D721Med (cell line): ENCODE measurements at regions not wholly inside any gene's neighbourhood (a gene's known extent, or its start where the extent isn't known, plus 50 kb on each side); places are given as distances from the start of the nearest gene placed in this dataset.

Experiments
- DNase-seq: peaks from one replicate; pipeline ENCODE4 v3.0.0; 2011; ENCODE audit warnings: low spot score; ENCODE audit not compliant: insufficient read length
- FAIRE-seq: peaks from 2 replicates; lab custom pipeline; 2011; peaks lifted over from hg19 to GRCh38; lab: Jason Lieb, UNC
- CTCF ChIP-seq: IDR thresholded peaks from 2 replicates; pipeline ENCODE4 v1.5.1; 2012; ENCODE audit warnings: mild to moderate bottlenecking, control low read depth; ENCODE audit not compliant: insufficient read depth; ENCODE audit errors: missing control alignments

GRCh38 chrX:121298499-121298898 is 251.1 kb downstream of the GLUD2 start:
- FAIRE-seq (no peak), DNase-seq (no peak)
- TF ChIP-seq CTCF = no peak

- no peak for DNase-seq
- no peak for FAIRE-seq
- TF ChIP-seq CTCF = no peak
Observed at GRCh38 chrX:121301356-121301755, 253.9 kb downstream of the GLUD2 start.

- FAIRE-seq = no peak
- DNase-seq = no peak
- TF ChIP-seq CTCF = no peak
Observed at GRCh38 chrX:121301822-121302221, 254.4 kb downstream of the GLUD2 start.

GRCh38 chrX:121307449-121307848 is 260.0 kb downstream of the GLUD2 start:
- TF ChIP-seq CTCF = no peak
- FAIRE-seq (no peak), DNase-seq (no peak)

- no peak for FAIRE-seq
- peak; percentile 40 for TF ChIP-seq CTCF
- no peak for DNase-seq
Observed at GRCh38 chrX:121308276-121308805, 260.9 kb downstream of the GLUD2 start.

- DNase-seq (no peak), FAIRE-seq (no peak)
- TF ChIP-seq CTCF = no peak
Observed at GRCh38 chrX:121310820-121311219, 263.4 kb downstream of the GLUD2 start.

- FAIRE-seq (no peak), DNase-seq (no peak)
- TF ChIP-seq CTCF = no peak
Observed at GRCh38 chrX:121320441-121320840, 273.0 kb downstream of the GLUD2 start.
